ENCODE measurements at regions not wholly inside any gene's neighbourhood (a gene's known extent, or its start where the extent isn't known, plus 50 kb on each side); places are given as distances from the start of the nearest gene placed in this dataset.

DNA sequence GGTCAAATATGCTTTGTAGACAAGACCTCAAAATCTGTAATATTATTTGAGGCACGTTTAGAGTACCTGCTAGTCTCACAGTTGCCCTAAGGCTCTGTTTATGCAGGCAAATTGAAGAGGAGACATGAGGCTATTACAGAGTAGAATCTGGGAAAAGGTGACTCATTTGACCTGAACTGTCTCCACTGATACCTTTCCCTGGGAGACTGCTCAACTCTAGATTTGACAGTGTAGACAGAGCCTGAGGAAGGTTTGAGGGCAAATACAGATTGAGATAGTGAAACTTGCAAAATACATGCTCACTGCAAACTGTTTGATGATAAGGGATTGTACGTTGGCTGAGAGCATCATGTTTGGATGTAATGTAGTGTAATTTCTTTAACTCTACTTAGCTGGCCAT is 1266.6 kb upstream of the CDH8 start:
- no peak for DNase-seq

DNA sequence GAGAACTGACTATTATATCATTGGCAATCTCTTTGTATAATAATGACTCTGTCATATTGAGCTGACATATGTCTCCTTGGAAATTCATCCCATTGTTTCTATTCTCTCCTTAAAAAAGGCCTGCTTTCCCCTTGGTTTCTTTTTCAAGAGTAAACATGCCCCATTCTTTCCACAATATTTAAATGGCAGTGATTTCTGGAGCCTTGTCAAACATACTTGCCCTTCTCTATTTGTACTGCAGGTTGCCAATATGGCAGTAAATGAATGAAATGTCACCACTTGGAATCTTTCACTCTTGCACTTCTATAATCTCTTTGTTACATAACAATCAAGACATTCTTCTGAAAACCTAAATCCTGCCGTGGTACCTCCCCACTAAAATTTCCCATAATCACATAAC is 1265.1 kb upstream of the CDH8 start:
- no peak for DNase-seq

DNA sequence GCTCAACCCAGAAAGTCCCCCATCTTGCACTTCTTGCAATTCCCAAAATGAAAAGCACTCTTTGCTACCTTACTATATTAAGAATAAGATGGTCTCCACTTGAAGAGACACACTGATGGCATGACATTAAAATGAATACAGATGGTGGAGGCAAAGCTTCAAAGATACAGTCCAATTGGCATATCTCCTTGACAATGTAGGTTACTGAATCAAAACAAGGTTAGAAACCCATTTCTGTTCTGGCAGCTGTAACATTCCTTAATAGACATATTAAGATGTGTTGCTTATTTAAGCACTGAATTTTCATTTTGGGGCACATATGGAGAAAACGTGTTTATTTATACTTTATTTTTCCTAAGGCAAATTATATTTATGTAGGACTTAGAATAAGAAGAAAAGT is 1262.8 kb upstream of the CDH8 start:
- DNase-seq: no peak

DNA sequence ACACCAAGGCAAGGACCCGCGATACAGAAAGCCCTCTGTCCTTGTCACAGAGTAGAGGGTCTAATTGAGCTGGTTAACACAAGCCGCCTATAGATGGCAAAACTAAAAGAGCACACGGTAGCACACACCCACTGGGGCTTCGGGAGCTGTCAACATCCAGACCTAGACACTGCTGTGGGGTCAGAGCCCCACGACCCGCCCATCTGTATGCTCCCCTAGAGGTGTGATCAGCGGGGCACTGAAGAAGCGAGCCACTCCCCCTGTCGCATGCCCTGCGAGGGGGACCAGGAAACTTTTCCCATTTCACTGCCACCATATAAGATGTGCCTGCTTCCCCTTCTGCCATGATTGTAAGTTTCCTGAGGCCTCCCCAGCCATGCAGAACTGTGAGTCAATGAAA is 1255.8 kb upstream of the CDH8 start:
- no peak for DNase-seq

DNA sequence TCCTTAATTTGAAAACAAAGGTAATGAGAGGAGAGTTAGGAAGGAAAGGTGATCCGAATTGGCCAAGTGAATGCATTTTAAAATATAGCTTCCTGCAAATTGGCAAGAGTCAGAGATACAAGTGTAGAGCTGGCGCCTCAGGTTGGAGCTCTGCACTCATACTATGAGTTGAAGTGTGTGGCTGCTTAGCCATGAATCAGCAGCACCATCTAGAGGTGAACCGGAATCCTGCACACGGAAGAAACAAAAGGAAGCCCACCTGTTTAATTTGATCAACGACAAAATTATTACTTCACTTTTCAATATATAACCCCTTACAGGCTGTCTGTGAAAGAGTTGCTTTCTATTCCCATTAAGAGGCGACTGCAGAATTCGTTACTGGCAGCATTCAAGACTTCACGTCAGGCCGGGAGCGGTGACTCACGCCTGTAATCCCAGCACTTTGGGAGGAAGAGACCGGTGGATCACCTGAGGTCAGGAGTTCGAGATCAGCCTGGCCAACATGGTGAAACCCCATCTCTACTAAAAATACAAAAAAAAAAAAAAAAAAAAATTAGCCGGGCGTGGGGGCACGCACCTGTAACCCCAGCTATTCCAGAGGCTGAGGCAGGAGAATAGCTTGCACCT is 1253.7 kb upstream of the CDH8 start:
- no peak for DNase-seq

DNA sequence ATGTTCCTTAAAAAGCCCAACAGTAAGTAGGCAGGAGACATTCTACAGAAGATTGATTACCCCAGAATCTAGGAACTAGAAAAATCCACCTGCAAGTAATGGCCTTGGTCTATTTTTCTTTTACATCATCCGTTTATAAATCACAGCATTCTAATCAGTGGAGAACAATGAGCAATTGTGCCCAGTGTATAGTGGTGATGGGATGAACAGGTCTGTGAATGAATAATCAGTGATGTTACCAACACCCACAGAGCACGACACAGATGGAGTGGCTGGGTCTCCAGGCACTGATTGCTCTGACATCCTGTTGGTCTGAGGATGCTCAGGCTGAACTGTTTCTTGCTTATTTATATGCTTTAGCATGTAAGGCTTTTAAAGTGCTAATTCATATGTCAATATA is 1251.2 kb upstream of the CDH8 start:
- DNase-seq: no peak

DNA sequence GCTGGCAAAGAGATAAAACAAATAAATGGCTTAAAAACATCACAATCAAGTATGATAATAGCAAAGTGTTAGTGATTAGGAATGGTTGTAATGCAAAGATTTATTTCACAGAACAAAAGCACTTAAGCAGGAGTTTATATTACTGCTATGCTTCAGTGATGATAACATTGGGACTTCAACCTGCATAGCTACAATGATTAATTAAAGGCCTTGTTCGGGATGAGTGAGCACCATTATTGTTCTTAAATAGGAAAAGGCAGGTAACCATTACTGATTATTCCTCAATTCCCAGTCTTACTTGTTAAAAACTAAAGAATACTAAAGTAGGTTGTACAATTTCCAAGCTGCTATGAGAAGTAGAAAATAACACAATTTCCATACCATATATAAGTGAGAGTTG is 1247.5 kb upstream of the CDH8 start:
- no peak for DNase-seq

DNA sequence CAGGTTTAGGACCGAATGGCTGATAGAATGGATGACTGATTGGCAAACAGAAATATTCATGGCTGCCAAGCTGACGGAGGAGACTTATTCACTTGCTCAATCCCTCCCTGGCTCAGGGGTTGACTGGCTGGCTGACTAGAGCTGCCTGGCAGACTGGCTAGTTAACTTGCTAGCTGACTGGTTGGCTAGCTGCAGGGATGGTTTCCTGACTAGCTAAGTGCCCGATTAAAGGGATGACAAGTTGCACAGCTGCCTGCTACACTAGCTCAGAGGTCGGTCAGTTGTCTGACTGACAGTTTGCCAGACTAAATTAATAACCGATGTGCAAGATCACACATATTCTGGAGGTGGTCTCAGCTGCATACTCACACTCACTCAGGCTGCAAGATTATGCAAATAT is 1208.4 kb upstream of the CDH8 start:
- DNase-seq: no peak

DNA sequence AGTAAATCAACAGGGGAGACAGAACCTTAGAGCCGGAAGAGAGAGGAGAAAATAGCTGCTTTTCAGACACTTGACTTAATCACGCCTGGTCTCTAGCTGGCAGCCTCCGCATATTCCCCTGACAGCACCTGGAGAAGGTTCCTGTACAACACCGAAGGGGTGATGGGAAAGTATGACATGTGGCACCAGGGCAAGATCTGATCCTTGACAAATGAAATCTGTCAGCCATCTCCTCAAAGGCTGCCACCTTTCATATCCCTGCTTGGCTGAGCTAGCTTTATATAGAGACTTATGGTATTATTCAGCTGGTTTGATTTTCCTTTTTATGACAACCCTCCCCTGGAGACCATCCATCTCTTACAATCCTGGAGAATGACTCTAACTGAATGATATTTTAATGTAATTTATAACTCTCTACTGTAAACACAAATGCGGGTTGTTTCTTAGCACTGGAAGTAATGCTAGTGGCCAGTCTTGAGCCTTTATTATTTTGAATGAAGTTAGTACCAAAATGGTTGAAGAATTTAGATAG is 1205.3 kb upstream of the CDH8 start:
- DNase-seq: no peak

DNA sequence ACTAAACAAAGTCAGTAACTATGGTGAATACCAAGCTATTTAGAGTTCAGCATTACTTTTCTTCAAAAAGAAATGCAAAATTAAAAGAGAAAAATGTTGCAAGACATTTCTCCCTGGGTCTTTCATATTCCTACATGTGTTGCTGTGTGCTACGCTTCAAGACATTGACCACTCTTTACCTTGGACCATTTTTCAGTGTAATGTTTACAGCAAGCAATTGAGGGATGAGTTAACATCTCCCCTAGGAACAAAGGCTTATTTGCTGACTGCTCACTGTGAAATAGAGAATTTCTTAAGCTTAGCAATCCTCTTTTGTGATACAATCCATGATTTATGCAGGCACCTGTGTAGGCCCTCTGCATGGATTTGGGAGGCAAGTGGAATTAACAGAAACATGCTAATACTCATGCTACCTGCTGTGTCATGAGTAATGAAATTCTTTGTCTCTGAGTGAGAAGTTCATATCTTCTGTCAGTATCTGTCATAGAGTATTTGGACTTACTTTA is 1202.9 kb upstream of the CDH8 start:
- no peak for DNase-seq

DNA sequence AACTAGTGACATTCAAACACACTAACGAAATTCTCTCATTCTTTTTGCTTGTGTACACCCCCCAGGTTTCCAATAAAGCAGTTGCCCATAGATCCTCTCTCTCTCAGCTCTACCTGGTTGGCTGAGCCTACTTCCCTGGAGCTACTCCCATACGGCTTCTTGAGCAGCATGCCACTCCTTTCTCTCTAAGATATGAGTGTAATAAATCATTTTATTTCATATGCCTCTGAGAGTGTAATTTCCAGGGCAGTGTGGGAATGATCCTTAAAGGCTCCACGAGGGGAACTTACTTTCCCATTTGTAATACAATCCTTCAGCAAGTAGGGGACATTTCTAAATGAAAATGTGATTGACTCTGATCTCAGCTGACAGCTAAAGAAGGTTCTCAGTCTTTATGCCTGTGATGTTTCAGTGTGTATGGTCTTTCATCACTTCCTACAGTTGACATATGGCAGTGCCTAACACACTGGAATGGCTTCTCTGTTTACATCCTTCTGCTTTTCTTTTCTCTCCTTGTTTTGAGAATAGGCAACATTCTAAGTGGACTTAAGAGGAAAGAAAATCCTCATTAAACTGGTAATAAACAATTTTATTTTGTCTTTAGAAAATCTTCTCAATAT is 1194.3 kb upstream of the CDH8 start:
- DNase-seq: no peak

DNA sequence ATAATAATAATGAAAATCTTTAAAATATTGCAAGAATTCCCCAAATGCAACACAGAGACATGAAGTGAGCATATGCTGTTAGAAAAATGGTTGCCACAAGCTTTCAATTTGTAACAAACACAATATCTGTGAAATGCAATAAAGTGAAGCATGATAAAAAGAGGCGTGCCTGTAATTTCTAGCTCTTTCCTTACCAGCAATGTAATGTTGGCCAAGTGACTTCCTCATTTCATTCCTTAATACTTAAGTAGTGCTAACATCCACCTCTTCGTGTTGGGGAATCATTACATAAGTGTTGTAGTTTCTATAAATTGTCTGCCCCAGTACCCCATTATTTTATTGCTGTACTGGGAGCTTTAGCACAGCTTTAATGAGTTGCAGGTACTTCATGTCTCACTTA is 1192.0 kb upstream of the CDH8 start:
- no peak for DNase-seq

DNA sequence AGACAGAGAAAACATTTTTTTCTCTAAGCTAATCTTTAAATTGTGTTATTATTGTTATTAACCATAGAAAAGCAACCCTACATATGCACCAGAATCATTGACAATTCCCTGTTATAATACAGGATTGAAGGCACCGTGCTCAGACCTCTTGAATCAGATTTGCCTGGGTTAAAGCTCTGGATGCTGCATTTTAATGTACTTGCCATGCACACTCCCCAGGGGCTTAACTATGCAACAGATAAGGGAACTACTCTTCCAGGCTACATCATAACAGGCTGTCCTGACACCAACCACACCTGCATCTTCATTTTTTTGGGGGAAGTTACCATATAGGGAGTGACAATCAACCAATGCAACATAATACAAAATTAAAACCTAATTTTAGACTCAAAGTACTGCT is 1187.6 kb upstream of the CDH8 start:
- DNase-seq: no peak

DNA sequence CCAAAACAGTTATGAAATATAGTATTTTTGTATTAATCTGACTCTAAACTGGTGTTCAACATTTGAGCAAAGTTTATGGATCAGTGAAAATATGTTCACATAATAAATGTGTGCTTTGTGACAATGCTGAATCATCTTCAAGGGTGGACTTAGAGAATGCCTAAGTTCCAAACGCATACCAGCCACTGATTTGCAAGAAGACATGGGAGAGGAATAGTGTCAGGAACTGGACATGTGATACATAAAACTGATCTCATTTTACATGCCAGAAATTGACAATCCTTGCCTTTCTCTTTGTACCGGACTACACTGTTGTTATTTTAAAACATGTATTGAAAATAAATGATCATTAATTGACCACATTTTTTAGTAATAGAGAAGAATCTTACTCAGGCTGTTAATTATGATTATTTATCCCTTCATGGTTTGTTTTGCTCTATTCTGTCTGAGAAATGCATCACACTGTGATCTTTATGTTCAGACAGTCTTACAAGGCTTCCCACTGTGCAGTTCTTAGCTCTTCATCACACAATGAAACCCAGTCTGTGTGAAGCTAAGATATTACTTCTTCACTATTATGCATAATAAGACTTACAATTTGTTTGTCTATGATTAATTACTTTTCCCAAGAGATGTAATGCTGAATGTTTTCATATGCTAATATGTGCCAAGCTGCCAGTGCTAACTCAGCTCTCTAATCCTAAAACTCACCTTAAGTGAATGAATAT is 1180.6 kb upstream of the CDH8 start:
- no peak for DNase-seq

DNA sequence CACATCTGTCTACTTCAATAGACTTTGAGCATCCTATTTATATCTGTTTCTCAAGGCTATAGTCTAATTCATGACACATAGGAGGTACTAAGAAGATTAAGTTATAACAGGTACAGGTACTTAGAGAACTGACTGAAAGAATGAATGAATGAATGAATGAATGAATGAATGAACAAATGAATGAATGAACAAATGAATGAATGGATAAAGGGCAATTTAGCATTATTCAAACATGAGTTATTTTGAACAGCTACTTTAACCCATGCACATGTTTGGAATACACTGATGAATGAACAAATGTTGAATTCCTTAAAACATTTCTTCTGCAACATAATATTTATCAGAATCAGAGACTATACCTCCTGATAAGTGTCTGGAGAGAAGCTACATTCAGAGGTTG is 1165.6 kb upstream of the CDH8 start:
- DNase-seq: no peak

DNA sequence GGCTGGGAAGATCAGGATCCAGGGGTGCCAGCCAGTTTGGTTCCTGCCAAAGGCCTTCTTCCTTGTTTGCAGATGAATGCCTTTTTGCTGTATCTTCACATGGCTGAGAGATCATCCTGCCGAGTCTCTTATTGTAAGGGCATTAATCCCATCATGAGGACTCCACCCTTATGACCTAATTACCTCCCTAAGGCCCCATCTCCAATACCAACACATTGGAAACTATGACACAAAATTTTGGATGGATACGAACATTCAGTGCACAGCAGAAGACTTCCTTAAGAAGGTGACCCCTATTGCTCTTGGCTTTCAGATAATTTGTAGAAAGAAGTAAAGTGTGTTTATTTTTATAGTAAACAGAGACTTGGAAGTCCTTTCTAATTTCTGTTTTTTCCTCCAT is 1164.7 kb upstream of the CDH8 start:
- no peak for DNase-seq

DNA sequence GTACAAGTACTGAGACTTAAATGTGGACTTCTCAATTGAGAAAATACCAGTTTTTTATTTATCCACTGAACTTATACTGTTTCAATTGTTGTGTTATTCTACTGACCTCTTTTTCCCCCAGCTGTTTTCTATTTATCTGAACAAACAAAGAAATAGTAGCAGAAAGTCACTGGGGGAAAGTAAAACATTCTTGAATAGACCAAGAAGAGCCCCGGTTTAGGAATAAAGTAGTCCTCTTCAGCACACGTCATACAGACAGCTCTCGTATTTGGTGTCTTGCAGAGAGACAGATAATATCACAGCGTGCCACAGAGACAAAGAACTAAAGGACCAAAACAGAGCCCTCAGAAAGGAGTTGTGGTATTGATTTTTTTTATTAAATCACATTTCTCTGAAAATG is 1159.1 kb upstream of the CDH8 start:
- DNase-seq: no peak

DNA sequence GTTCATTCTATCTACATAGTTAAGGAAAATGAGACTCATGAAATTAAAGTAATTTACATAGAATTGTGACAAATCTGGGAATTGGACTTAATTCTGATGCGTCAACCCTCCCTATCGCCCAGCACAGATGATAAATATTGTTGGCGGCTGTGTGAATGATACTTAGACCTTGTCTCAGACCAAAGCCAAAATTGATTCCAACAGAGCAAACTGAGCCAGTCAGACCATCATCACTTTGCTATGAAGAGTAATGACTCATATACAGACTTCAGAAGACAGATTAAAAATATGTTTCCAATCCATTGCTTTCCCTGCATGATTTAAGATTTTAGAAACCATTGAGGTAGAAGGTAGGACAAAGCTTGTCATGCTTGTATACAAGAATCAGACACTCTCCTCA is 1156.7 kb upstream of the CDH8 start:
- no peak for DNase-seq

DNA sequence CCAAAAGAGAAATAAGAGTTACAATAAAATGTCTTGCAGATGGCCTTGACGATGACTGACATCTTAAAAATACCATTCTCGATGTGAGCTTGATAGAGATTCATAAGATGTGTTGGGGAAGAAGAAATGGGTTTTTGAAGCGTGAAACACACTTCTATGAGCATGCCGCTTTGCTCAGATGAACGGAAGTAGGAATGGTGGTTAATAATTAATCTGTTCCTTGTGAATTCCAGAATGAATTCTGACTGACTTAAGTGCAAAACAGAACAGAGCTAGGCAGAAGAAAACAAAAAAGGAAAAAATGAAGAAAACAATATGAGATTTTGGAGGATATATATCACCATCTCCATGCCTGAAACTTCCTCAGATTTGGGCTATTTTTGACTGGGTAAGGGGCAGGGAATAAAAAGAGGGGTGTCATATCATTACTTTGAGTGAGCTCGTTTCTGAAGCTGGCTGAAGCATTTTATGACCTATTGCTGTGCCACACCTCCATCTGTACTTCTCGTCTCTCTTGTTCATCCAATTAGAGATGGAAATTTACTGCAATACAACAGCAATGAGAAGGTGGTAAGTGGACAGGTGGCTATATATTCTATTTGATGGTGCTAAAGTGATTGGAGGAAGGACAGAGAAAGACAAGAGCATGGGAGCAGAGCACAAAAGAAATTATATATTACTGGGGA is 1152.0 kb upstream of the CDH8 start:
- no peak for DNase-seq

DNA sequence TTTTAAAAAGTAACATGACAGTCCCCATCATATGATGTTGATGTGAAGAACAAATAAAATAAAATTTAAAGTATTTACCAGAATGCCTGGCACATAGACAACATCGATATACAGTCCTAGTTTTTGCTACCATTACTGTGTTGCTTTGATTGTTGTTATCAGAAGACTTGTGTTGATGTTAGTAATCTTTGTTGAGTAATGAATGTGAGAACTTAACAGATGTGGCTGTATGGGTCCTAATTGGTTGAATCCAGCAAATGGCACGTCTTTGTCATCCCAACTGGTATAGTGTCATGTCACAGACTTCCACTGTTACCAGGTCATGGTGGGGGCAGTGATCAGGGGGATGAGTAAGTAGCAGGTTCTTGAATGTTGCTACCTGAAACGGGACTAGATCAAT is 1151.4 kb upstream of the CDH8 start:
- no peak for DNase-seq

DNA sequence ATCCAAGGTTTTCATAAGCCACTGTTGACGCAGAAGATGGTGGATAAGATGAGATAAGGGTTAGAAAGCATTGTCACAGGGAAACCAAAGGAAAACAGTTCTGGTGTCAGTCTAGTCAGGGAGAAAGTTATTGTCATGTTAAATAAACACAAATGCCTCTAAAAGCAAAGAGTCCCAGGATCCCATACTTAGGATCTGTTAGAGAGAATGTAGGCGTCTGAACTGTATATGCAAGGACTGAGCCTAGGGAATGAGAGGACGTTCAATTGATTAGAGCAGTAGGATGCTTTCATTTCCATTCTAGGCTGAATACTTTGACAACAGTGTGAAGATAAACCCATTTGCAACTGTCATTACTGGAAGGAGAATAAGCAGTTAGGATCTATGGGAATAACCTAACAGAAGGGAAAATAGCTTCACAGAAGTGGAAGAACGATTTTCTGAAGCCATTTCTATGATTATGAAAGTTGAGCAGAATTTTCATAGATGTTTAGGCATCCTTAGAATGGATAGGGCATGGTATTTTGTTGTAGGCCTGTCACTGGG is 1149.1 kb upstream of the CDH8 start:
- DNase-seq: no peak

DNA sequence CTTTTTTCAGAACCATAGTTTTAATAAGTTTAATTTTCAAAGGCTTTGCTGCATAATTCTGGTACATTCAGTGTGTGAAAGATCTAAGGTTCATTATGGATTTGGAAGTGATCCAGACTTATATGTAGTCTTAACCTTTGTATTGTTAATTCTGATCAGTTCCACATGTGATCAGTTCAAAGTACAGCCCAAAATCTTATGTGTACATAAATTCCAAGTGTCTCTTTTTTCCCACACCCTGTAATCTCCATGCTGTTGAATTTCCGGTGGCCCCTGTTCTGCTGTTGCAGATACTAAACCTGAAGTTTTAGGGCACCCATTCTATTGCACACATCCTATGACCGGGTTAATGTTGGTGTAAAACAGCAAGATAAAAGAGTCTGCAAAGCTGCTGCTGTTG is 1147.5 kb upstream of the CDH8 start:
- no peak for DNase-seq

DNA sequence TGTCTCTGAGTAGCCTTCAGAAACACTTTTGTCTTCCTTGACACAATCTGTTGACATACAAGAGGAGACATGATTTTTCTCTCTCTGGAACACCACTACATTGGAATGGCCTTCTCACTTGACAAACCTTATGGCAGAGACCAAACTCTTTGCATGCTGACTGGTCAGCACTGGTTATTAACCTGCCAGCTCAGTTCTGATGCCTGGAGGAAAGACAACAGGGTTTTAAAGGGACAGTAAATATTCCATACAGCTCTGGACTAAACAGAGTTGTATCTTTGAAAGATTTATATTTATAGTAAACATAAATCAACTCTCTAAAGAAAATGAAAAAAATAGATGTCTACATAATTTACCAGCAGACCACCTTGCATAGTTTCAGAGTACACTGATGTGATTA is 1139.1 kb upstream of the CDH8 start:
- no peak for DNase-seq
